ENCODE measurements at regions not wholly inside any gene's neighbourhood (a gene's known extent, or its start where the extent isn't known, plus 50 kb on each side); places are given as distances from the start of the nearest gene placed in this dataset.

- TF ChIP-seq CTCF (IDR thresholded peaks at IDR 0.05; ENCODE audit: low read depth, low read length) (no peak), EZH2phosphoT487 (IDR thresholded peaks at IDR 0.05; ENCODE audit: low read depth) (no peak)
These were observed 232.3 kb upstream of the GLI3 start for GRCh38 chr7:42469341-42469740.
